ENCODE measurements at regions not wholly inside any gene's neighbourhood (a gene's known extent, or its start where the extent isn't known, plus 50 kb on each side); places are given as distances from the start of the nearest gene placed in this dataset.
"Not testable (repeated sequence)": the region's sequence is repeated elsewhere in the genome, so short reads cannot be mapped to it uniquely, and the experiment has no call there.

- DNase-seq (ENCODE audit: low read depth in 1 of 2, low spot score in 1 of 2): no peak
- in situ Hi-C loops (cut with HindIII; ENCODE audit: low pct_unique_long_range_greater_than_20kb, low sequenced_read_pairs): no loop called here
- no peak for TF ChIP-seq JUND (IDR thresholded peaks at IDR 0.05; ENCODE audit: low read depth)
These were observed 682.0 kb downstream of the IRS1 start for GRCh38 chr2:226117510-226118065.

GRCh38 chr2:226116346-226116745, 683.3 kb downstream of the IRS1 start:
- in situ Hi-C loops (cut with HindIII; ENCODE audit: low pct_unique_long_range_greater_than_20kb, low sequenced_read_pairs): no loop called here
- no peak for TF ChIP-seq JUND (IDR thresholded peaks at IDR 0.05; ENCODE audit: low read depth)
- no peak for DNase-seq (ENCODE audit: low read depth in 1 of 2, low spot score in 1 of 2)

- DNase-seq (ENCODE audit: low read depth in 1 of 2, low spot score in 1 of 2): no peak
- in situ Hi-C loops (cut with HindIII; ENCODE audit: low pct_unique_long_range_greater_than_20kb, low sequenced_read_pairs): no loop called here
- no peak for TF ChIP-seq JUND (IDR thresholded peaks at IDR 0.05; ENCODE audit: low read depth)
These were observed 683.8 kb downstream of the IRS1 start for GRCh38 chr2:226115832-226116200.

GRCh38 chr2:226115102-226115831, 684.4 kb downstream of the IRS1 start:
- no peak for TF ChIP-seq JUND (IDR thresholded peaks at IDR 0.05; ENCODE audit: low read depth)
- in situ Hi-C loops (cut with HindIII; ENCODE audit: low pct_unique_long_range_greater_than_20kb, low sequenced_read_pairs): no loop called here
- DNase-seq (ENCODE audit: low read depth in 1 of 2, low spot score in 1 of 2): no peak

DNA sequence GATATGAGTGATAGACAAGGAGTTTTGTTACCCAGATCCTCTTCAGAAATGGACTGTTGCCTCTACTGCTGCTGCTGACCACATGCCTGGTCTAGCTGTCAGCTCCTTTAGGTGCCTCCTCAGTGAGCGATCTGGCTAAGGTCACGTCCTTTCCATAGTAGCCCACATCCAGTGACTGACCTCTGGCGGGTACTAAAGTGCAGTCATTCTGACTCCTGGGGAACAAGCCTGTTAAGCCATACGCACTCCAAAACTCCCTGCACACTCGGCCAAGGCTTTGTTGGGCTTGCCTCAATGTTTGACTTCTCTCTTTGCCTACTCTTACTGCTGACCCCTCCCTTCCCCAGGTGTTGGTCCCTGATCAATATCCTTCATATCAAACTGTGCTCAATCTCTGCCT, 685.2 kb downstream of the IRS1 start:
- in situ Hi-C loops (cut with HindIII; ENCODE audit: low pct_unique_long_range_greater_than_20kb, low sequenced_read_pairs): no loop called here
- TF ChIP-seq JUND (IDR thresholded peaks at IDR 0.05; ENCODE audit: low read depth): no peak
- no peak for DNase-seq (ENCODE audit: low read depth in 1 of 2, low spot score in 1 of 2)

- in situ Hi-C loops (cut with HindIII; ENCODE audit: low pct_unique_long_range_greater_than_20kb, low sequenced_read_pairs): no loop called here
- no peak for TF ChIP-seq JUND (IDR thresholded peaks at IDR 0.05; ENCODE audit: low read depth)
- no peak for DNase-seq (ENCODE audit: low read depth in 1 of 2, low spot score in 1 of 2)
These were observed 699.6 kb downstream of the NYAP2 start for GRCh38 chr2:226098861-226099745.

DNA sequence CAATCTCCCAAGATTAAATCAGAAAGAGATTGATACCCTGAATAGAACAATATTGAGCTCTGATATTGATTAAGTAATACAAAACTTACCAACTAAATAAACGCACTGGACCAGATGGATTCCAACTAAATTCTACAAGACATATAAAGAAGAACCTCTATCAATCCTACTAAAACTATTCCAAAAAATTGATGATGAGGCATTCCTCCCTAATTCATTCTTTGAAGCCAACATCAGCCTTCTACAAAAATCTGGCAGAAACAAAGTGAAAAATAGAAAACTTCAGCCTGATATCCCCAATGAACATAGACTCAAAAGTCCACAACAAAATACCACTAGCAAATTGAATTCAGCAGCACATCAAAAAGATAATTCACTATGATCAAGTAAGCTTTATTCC, 695.5 kb downstream of the NYAP2 start:
- no peak for DNase-seq (ENCODE audit: low read depth in 1 of 2, low spot score in 1 of 2)
- in situ Hi-C loops (cut with HindIII; ENCODE audit: low pct_unique_long_range_greater_than_20kb, low sequenced_read_pairs): no loop called here
- TF ChIP-seq JUND (IDR thresholded peaks at IDR 0.05; ENCODE audit: low read depth): no peak

DNA sequence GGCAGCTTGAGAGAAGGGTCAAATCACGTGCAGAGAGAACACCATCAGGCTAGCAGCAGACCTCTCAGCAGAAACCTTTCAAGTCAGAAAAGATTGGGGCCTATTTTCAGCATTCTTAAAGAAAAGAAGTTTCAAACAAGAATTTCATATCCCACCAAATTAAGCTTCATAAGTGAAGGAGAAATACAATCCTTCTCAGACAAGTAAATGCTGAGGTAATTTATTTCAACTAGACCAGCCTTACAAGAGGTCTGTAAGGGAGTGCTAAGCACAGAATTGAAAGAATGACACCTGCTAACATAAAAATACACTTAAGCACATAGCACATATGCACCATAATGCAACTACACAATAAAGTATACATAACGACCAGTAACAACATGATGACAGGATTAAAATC, 693.9 kb downstream of the NYAP2 start:
- in situ Hi-C loops (cut with HindIII; ENCODE audit: low pct_unique_long_range_greater_than_20kb, low sequenced_read_pairs): no loop called here
- TF ChIP-seq JUND (IDR thresholded peaks at IDR 0.05; ENCODE audit: low read depth): no peak
- DNase-seq (ENCODE audit: low read depth in 1 of 2, low spot score in 1 of 2): no peak

- no peak for DNase-seq (ENCODE audit: low read depth in 1 of 2, low spot score in 1 of 2)
- no peak for TF ChIP-seq JUND (IDR thresholded peaks at IDR 0.05; ENCODE audit: low read depth)
- in situ Hi-C loops (cut with HindIII; ENCODE audit: low pct_unique_long_range_greater_than_20kb, low sequenced_read_pairs): no loop called here
These were observed 688.8 kb downstream of the NYAP2 start for GRCh38 chr2:226088366-226088674.

GRCh38 chr2:226087505-226088365, 688.2 kb downstream of the NYAP2 start:
- DNase-seq (ENCODE audit: low read depth in 1 of 2, low spot score in 1 of 2): no peak
- in situ Hi-C loops (cut with HindIII; ENCODE audit: low pct_unique_long_range_greater_than_20kb, low sequenced_read_pairs): no loop called here

DNA sequence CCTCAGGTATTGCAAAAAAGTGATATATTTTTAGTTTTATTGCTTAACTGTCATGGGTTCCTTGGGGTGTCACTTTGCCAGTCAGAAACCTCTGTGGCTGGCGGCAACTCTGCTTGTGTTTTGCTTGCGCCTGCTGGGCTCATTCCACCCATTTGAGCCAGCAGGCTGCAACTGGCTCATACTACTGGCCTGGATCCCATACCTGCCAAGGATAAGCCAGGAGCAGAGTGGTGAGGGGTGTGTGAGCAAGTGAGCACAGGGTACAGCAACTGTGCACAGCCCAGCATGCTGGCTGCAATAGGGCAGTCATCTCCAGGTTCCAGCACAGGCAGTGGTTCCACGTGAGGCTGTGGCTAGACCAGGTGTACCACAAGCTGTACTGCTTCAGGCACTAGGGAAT, 687.5 kb downstream of the NYAP2 start:
- DNase-seq (ENCODE audit: low read depth in 1 of 2, low spot score in 1 of 2): no peak

More at GRCh38 chr2:226087505-226088365, 688.2 kb downstream of the NYAP2 start:
- no peak for TF ChIP-seq JUND (IDR thresholded peaks at IDR 0.05; ENCODE audit: low read depth)

GRCh38 chr2:226086190-226086589, 686.7 kb downstream of the NYAP2 start:
- in situ Hi-C loops (cut with HindIII; ENCODE audit: low pct_unique_long_range_greater_than_20kb, low sequenced_read_pairs): no loop called here
- no peak for TF ChIP-seq JUND (IDR thresholded peaks at IDR 0.05; ENCODE audit: low read depth)
- DNase-seq (ENCODE audit: low read depth in 1 of 2, low spot score in 1 of 2): no peak

More for the DNA sequence above, 687.5 kb downstream of the NYAP2 start:
- TF ChIP-seq JUND (IDR thresholded peaks at IDR 0.05; ENCODE audit: low read depth): no peak
- in situ Hi-C loops (cut with HindIII; ENCODE audit: low pct_unique_long_range_greater_than_20kb, low sequenced_read_pairs): no loop called here

- DNase-seq (ENCODE audit: low read depth in 1 of 2, low spot score in 1 of 2); in situ Hi-C loops (cut with HindIII; ENCODE audit: low pct_unique_long_range_greater_than_20kb, low sequenced_read_pairs): not testable (repeated sequence)
These were observed 685.9 kb downstream of the NYAP2 start for GRCh38 chr2:226085425-226085824.

All from T47D (cell line).